Kidney (tissue), 13 donors: ENCODE measurements at regions not wholly inside any gene's neighbourhood (a gene's known extent, or its start where the extent isn't known, plus 50 kb on each side); places are given as distances from the start of the nearest gene placed in this dataset.

Experiments
- DNase-seq, 5 donors: peaks; one replicate each; pipeline ENCODE4 v3.0.0-alpha.2; 2013 to 2020
- FAIRE-seq: peaks from 2 replicates; lab custom pipeline; 2012; peaks lifted over from hg19 to GRCh38; lab: Jason Lieb, UNC
- H3K27ac ChIP-seq, 2 donors: one replicate each; pipeline ENCODE4 v1.7.0; 2013; ENCODE audit warnings: low read depth in 2 of 2, low read length in 2 of 2, inconsistent platforms in 1 of 2
- H3K27me3 ChIP-seq: one replicate; pipeline ENCODE4 v1.7.1; 2013; ENCODE audit warnings: low read length, inconsistent platforms; ENCODE audit not compliant: control insufficient read depth, insufficient read depth
- H3K36me3 ChIP-seq, 3 donors: one replicate each; pipeline versions ENCODE4 v1.7.0 to v1.7.1; 2013; ENCODE audit warnings: low read length in 3 of 3, control low read depth in 1 of 3, inconsistent platforms in 1 of 3; ENCODE audit not compliant: insufficient read depth in 3 of 3, control insufficient read depth in 2 of 3
- H3K4me1 ChIP-seq, 3 donors: one replicate each; pipeline versions ENCODE4 v1.7.0 to v1.7.1; 2013; ENCODE audit warnings: low read length in 3 of 3, inconsistent platforms in 1 of 3, low read depth in 1 of 3; ENCODE audit not compliant: control insufficient read depth in 2 of 3, insufficient read depth in 2 of 3
- H3K4me3 ChIP-seq, 3 donors: one replicate each; pipeline versions ENCODE4 v1.7.0 to v1.8.1; 2013; ENCODE audit warnings: low read length in 3 of 3, control low read depth in 1 of 3, inconsistent platforms in 1 of 3
- H3K9ac ChIP-seq, 3 donors: one replicate each; pipeline versions ENCODE4 v1.7.0 to v1.7.1; 2013; ENCODE audit warnings: low read length in 3 of 3, control low read depth in 1 of 3, inconsistent platforms in 1 of 3
- H3K9me3 ChIP-seq, 3 donors: one replicate each; pipeline versions ENCODE4 v1.7.0 to v1.7.1; 2013; ENCODE audit warnings: low read length in 3 of 3, control low read depth in 1 of 3, inconsistent platforms in 1 of 3; ENCODE audit not compliant: control insufficient read depth in 2 of 3, insufficient read depth in 1 of 3
- intact Hi-C: fragments of 100-400 bp; cut with DNase I; formaldehyde crosslinking; loops from one replicate; pipeline ENCODE4 v1.11.1; 2022
- TF ChIP-seq, protein P1 (sequence below): IDR thresholded peaks from 3 replicates; pipeline ENCODE4 v1.5.1; 2012; ENCODE audit warnings: mild to moderate bottlenecking, moderate library complexity, borderline replicate concordance; ENCODE audit not compliant: insufficient read depth; ENCODE audit errors: extremely low read depth
- donor health status: control.
- donor health status: control.
- donor health status: control.
- donor health status: control.
- donor health status: control.
- donor health status: DM: yes; HTN: yes; CAD: no.
- donor health status: Normal renal cell carcinoma (clear cell type).

DNA sequence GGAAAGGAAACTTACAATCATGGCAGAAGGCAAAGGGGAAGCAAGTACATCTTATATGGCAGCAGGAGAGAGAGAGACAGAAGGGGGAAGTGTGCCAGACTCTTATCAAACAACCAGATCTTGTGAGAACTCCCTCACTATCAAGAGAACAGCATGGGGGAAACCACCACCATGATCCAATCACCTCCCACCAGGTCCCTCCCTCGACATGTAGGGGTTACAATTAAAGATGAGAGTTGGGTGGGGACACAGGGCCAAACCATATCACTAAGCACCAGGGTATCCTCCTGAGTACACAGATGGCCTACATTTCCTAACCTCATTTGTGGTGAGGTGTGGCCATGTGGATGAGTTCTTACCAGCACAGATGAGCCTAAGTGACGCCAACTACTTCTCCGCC is 348.6 kb upstream of the ZFHX3 start:
- H3K9me3 ChIP-seq: no peaks in the 10 kb centered on the region
- TF ChIP-seq, protein P1, sequence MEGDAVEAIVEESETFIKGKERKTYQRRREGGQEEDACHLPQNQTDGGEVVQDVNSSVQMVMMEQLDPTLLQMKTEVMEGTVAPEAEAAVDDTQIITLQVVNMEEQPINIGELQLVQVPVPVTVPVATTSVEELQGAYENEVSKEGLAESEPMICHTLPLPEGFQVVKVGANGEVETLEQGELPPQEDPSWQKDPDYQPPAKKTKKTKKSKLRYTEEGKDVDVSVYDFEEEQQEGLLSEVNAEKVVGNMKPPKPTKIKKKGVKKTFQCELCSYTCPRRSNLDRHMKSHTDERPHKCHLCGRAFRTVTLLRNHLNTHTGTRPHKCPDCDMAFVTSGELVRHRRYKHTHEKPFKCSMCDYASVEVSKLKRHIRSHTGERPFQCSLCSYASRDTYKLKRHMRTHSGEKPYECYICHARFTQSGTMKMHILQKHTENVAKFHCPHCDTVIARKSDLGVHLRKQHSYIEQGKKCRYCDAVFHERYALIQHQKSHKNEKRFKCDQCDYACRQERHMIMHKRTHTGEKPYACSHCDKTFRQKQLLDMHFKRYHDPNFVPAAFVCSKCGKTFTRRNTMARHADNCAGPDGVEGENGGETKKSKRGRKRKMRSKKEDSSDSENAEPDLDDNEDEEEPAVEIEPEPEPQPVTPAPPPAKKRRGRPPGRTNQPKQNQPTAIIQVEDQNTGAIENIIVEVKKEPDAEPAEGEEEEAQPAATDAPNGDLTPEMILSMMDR: no peak
- H3K27ac ChIP-seq: no peak overlapping the region
- intact Hi-C loops: no loop called here
- no peak overlapping the region for H3K4me3 ChIP-seq
- H3K9ac ChIP-seq: no peak overlapping the region
- FAIRE-seq (no peak), DNase-seq (no peak)
- H3K27me3 ChIP-seq: no peaks in the 10 kb centered on the region
- no peaks in the 10 kb centered on the region for H3K4me1 ChIP-seq
- H3K36me3 ChIP-seq: no peaks in the 10 kb centered on the region

DNA sequence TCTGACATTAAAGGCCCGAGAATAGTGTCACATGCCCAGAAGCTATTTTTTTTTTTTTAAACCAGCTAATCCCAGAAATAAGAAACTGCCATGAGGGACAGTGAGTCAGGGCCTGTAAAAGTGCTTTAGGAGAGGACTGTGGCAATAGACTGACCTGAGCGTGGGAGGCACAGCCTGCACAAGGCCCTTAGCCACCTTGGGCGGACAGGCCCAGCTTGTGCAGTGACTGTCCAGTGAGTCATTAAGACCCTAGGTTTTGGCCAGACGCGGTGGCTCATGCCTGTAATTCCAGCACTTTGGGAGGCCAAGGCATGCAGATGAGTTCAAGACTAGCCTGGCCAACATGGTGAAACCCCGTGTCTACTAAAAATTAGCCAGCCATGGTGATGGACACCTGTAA is 343.0 kb upstream of the ZFHX3 start:
- FAIRE-seq: no peak
- intact Hi-C loops: no loop called here

DNA sequence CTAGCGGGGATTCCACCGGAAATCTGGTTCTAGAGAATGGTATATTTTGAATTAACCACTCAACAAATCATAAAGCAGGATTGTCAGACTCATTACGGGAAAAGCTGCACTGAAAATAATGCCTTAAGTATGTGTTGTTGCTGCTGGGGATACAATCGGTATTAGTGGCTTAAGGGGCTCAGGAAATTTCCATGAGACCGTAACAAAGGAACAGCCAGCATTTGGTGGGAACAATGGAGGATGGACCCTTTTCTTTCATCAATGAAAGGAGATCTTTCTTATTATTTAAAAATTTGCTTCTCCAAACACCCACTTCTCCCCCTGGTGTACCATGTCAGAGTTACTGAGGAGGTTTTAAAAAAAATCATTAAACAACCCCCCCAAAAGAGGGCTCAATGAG is 342.6 kb upstream of the ZFHX3 start:
- H3K9ac ChIP-seq: no peak overlapping the region
- H3K9me3 ChIP-seq: no peaks in the 10 kb centered on the region
- DNase-seq: no peak
- H3K27ac ChIP-seq: no peak overlapping the region
- no peak for FAIRE-seq
- no peak overlapping the region for H3K4me3 ChIP-seq
- H3K27me3 ChIP-seq: no peaks in the 10 kb centered on the region
- TF ChIP-seq, protein P1: no peak
- no peaks in the 10 kb centered on the region for H3K36me3 ChIP-seq
- intact Hi-C loops: no loop called here
- no peaks in the 10 kb centered on the region for H3K4me1 ChIP-seq

More for the DNA sequence above, 343.0 kb upstream of the ZFHX3 start:
- Histone ChIP-seq H3K27ac (no peak overlapping the region), H3K4me3 (no peak overlapping the region), H3K9me3 (no peaks in the 10 kb centered on the region), H3K9ac (no peak overlapping the region), H3K4me1 (no peaks in the 10 kb centered on the region), H3K36me3 (no peaks in the 10 kb centered on the region), H3K27me3 (no peaks in the 10 kb centered on the region)
- DNase-seq: no peak
- TF ChIP-seq, protein P1: no peak

DNA sequence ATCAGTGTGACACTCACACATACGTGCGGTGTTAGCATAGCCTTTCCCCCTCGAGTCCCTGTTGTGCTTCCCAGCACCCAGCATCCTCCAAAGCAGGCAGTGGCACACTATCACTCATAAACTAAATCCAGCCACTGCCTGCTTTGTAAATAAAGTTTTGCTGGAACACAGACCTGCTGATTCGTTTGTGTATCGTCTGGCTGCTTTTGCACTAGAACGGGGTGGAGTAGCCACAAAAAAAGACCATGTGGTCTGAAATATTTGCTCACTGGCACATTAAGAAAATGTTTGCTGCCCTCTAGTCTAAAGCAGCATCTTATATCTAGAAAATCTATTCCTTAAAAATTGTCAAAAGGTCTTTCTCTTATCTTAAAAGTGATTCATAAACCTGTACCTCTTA is 341.2 kb upstream of the ZFHX3 start:
- Histone ChIP-seq H3K4me1 (no peaks in the 10 kb centered on the region), H3K4me3 (no peak overlapping the region), H3K9me3 (no peaks in the 10 kb centered on the region), H3K36me3 (no peaks in the 10 kb centered on the region), H3K27me3 (no peaks in the 10 kb centered on the region), H3K9ac (no peak overlapping the region), H3K27ac (no peak overlapping the region)
- intact Hi-C loops: no loop called here
- FAIRE-seq (no peak), DNase-seq (no peak)
- TF ChIP-seq, protein P1: no peak
